Stimulated activated CD4-positive, alpha-beta T cell treated with anti-CD3 and anti-CD28 coated beads, TNF-alpha, amount 100 ng/mL, for 24 hours (primary cell): ENCODE measurements at regions not wholly inside any gene's neighbourhood (a gene's known extent, or its start where the extent isn't known, plus 50 kb on each side); places are given as distances from the start of the nearest gene placed in this dataset.
"Not testable (repeated sequence)": the region's sequence is repeated elsewhere in the genome, so short reads cannot be mapped to it uniquely, and the experiment has no call there.

Experiments used
- DNase-seq, 3 experiments: peaks; one replicate each; pipeline ENCODE4 v3.0.0-alpha.2; 2020; ENCODE audit warnings: low read depth in 3 of 3

DNA sequence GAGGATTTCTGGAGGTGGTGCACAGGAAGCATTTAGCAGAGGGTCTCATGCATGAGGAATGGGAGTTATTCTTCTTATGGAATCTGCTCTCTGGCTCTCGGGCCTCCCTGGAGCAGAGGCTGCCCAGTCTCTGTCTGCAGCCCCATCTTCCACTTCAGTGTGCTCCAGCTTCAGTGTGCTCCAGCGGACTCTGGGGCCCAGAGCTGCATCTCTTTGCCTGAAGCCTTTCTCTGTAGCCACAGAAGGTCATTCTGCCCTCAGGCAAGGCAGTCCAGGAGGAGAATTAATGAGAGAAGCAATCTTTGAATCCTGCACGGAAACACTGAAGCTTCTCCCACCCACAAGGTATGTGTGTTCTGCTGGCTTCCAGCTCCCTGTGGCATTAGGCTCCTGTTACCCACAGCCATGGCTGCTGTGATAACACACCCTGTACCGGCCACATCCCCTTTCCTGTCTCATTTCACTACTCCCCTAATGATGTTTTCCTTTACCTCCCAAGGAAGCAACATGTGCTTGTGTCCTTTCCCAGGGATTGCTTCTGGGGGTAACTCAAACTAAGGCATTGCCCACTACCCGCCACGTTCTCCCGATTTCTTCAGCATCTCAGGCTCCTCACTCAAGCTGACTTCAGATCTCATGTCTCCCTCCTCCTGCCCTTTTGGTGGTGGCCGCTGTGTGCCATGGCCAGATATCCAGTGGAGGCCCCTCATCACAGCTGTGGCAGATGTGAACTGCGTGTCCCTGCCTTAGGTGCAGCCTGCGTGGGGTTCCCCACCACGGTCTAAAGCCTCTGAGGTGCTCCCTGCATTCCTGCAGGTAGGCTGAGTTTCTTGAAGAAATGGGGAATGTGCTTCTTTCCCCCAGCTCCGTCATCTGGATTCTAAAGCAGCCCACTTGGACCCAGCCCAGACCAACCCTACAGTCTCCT lies 181.2 kb upstream of the GALNT2 start:
- no peak for DNase-seq

DNA sequence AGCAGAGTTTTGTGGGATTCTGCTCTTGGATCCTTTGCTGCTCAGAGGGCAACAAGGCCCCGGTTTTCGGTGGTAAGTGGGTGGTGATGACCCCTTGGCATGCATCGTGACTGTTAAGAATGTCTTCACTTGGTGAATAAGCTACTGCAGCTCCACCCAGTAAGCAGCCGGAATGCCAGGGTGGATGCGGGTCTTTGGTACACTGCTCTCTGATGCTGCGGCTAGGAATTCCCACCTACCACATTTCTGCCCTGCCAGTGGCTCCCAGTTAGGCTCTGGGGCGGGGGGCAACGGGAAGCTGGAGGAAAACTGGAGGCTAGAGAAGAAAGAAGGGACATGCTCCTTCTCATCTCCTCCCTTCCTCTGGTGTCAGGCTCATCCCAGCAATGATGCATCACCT lies 180.4 kb upstream of the GALNT2 start:
- no peak for DNase-seq

DNA sequence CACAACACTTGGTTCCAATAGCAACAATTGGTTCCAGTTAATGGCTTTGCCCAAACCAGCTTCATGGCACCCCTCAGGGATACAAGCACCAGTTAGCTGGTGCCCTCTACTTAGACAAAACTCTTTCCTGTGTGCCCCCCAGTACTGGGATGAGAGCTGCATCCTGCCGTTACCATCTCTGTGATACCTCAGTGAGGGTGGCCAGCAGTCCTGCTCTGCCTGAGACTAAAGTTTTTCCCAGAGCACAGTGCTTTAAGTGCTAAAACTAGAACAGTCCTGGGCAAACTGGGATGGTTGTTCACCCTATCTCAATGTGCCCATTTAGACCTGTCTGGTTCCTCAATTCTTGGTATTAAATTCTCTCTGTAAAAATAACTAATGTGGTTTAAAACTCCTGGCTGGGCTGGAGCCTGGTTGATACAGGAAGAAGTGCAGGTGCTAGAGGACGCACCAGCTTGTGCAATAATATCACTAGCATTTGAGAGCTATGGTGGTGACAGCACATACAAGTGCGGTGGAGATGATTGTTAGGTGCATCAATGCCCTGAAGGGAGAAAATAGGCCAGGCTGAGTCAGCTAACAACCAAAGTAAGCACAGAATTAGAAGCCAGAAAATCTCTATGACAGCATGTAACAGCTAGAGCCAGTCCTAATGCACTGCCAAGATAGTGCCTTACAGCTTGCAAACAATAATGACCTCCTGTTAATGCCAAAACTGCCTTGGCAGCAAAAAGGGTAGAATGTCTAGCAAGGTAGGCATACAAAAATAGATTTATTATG lies 179.8 kb upstream of the GALNT2 start:
- no peak for DNase-seq

GRCh38 chr1:229888157-229888556 lies 178.9 kb upstream of the GALNT2 start:
- DNase-seq: no peak

DNA sequence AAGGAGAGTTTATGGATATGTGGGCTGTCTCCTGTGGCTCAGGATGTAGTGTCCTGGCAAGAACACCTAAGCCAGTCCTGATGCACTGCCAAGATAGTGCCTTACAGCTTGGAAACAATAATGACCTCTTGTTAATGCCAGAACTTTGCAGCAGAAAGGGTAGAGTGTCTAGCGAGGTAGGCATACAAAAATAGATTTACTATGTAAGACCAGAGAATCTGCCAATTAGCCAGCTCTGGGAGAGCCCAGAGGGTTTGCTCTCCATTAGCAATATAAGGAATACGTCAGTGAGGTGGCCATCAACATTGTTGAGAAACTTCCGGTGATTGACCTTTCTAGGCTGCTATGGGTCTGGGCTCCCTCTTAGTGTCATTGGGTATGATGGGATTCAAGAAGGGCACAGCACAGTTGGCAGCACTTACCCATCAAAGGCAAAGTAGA lies 178.5 kb upstream of the GALNT2 start:
- DNase-seq: no peak

GRCh38 chr1:229889031-229889517 lies 178.0 kb upstream of the GALNT2 start:
- DNase-seq: no peak

DNA sequence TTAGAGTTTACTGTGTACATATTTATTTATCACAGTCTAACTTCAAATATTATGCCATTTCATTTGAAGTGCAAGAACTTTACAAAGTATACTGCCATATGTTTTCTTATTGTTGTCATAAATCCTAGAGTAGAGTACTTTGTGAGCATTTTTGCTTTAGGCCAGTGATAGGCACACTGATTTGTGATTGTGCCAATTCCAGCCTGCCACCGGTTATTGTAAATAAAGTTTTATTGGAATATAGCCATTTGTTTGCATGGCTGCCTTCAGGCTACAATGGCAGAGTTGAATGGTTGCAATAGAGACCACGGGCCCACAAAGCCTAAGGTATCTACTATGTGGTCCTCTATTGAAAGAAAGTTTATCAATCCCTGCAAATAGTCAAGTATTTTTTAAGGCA lies 175.8 kb upstream of the GALNT2 start:
- DNase-seq: no peak

GRCh38 chr1:229892515-229893117 lies 174.4 kb upstream of the GALNT2 start:
- no peak for DNase-seq

DNA sequence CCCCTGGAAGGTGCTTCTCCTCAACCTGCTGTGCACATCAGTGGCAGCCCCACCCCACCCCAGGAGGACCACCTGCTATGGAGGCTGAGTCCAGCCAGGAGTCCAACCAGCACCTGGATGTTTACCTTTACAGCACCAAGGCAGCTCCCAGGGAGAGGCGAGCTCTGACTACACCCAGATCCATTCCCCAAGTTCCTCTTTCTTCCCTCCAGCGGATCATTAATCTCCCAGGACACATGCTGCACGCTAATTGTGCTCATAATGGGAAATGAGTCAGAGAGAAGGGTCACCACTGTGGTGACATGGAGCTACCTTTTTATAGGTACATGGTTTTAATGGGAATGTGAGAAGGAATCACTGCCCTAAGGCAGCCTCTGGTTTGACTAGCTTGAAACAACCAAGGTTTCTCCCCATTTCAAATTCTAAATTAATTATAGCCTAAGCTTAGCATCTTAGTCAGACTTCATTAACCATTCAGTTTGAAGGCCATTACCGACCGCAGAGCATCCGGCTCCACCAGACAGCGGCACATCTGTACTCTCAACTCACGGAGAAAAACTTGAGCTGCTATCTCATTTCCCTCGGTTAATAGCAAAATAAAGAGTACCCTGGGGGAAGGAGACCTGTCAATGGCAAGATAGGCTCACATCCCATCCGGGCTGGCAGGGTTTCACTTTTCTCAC lies 173.1 kb upstream of the GALNT2 start:
- no peak for DNase-seq

- no peak for DNase-seq
These were observed 172.5 kb upstream of the GALNT2 start for GRCh38 chr1:229894532-229894931.

GRCh38 chr1:229895605-229896004 lies 171.4 kb upstream of the GALNT2 start:
- DNase-seq: no peak

GRCh38 chr1:229896306-229896705 lies 170.7 kb upstream of the GALNT2 start:
- no peak for DNase-seq

- DNase-seq: no peak
These were observed 170.2 kb upstream of the GALNT2 start for GRCh38 chr1:229896861-229897260.

DNA sequence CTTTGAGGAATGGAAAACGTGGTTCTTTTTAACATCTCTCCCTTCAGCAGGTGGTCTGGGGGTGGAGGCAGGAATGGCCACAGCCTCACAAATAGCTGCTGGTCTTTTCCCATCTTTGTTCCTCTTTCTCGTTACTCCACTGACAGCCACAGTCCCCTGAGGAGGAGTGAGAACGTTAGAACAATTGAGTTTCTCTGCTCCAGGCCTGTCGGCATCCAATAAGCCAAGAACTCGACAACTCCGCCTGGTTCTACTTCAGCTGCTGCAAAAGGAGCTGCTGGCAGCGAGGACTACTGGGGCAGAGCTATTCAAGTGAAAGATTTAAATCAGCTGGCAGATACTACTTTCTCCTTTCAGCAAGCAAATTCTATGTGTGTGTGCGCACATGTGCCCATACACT lies 169.5 kb upstream of the GALNT2 start:
- DNase-seq: no peak

DNA sequence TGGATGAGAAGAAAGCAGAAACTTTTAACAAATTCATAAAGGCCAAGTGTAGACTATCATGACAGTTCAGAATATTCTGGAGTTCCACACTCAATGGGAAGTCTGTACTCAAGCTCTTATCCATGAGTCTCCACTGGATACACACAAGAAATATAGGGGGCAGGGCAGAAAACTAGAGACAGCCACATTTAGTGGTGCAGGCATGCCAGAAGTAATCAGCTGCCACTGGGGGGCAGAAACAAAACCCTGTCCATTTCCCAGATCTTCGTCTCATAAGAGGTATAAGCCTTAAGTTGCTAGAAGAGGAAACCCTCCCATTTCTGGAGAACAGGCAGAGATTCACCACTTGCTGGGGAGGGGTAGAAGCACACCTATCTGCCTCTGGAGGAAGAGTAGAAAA lies 166.8 kb upstream of the GALNT2 start:
- DNase-seq: no peak

GRCh38 chr1:229905031-229905545 lies 161.9 kb upstream of the GALNT2 start:
- no peak for DNase-seq

GRCh38 chr1:229905652-229906051 lies 161.4 kb upstream of the GALNT2 start:
- DNase-seq: no peak

DNA sequence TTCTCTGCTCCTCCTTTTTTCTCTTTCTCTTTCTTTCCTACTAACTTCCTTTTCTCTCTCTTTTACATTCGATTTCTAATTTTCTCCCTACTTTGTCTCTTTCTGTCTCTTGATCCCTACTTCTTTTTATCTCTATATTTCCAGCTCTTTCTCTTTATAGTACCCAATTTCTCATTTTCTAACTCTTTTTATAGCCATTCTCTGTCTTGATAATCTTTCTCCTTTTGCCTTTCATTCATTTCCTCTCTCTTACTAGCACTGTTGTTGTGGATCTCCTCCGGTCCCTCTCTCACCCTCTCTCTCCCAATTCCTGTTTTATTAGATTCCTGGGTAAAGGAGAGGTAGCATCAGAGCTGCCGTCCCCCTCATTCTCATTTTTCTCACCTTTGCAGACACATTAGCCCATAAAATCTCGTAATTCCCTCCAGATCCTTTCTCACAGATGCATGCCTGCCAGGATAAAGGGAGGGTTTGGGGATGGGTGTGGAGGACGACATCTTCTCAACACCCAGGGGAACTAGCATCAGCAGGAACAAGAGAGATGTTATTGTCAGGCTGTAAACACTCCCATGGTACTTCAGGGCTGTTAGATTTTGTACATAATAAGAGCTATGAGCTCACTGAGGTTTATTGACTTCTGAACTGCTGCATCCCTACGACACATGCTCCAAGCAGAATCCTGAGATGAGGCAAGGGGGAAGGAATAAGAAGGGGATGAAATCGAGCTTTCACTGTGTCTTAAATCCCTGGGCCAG lies 159.0 kb upstream of the GALNT2 start:
- no peak for DNase-seq

GRCh38 chr1:229908689-229909088 lies 158.3 kb upstream of the GALNT2 start:
- no peak for DNase-seq

DNA sequence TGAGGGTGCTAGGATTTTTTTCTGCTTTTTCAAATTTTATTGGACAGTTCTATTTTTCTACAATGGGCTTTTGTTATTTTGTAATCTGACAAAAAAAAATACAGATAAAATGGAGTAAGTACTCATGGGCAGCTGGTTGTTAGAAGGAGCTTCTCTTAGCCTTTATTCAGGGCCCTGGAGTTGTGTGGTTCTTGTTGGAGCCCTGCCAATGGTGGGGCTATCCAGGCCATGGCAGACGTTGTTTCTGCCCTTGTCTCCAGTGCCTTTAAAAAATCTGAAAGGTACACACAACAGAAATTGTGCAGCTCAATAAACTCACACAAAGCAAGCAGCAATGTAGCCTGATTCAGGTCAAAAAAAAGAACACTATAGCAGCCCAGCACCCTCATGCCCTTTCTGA lies 153.5 kb upstream of the GALNT2 start:
- DNase-seq: no peak

- not testable (repeated sequence) for DNase-seq
These were observed 147.6 kb upstream of the GALNT2 start for GRCh38 chr1:229919488-229919887.
